Stimulated activated memory B cell treated with anti-CD40 and anti-IgM and Interleukin-4, amounts not matched to agents 10 μg/mL and 1 μg/mL and 100 μg/mL, for 72 hours (primary cell): ENCODE measurements at regions not wholly inside any gene's neighbourhood (a gene's known extent, or its start where the extent isn't known, plus 50 kb on each side); places are given as distances from the start of the nearest gene placed in this dataset.

Experiments
- ATAC-seq: fragments of 150-1000 bp; cut with Tn5 transposase; 2 replicates; pipeline ENCODE4 v1.10.0; 2021
- H3K27ac Mint-ChIP-seq: one replicate; pipeline ENCODE4 v1.8.0; 2022; ENCODE audit warnings: mild to moderate bottlenecking, mixed read lengths
- H3K27me3 Mint-ChIP-seq: one replicate; pipeline ENCODE4 v1.8.0; 2022; ENCODE audit warnings: mixed read lengths
- H3K36me3 Mint-ChIP-seq: one replicate; pipeline ENCODE4 v1.8.0; 2022; ENCODE audit warnings: mixed read lengths
- H3K4me1 Mint-ChIP-seq: one replicate; pipeline ENCODE4 v1.8.0; 2022; ENCODE audit warnings: mixed read lengths
- H3K4me3 Mint-ChIP-seq: one replicate; pipeline ENCODE4 v1.8.0; 2022; ENCODE audit warnings: mild to moderate bottlenecking, moderate library complexity, mixed read lengths
- H3K9me3 Mint-ChIP-seq: one replicate; pipeline ENCODE4 v1.8.0; 2022; ENCODE audit warnings: mixed read lengths

GRCh38 chr4:10347281-10347795 lies 109.9 kb downstream of the ZNF518B start:
- no peak overlapping the region for H3K27ac Mint-ChIP-seq
- no peaks in the 10 kb centered on the region for H3K27me3 Mint-ChIP-seq
- no peaks in the 10 kb centered on the region for H3K36me3 Mint-ChIP-seq
- no peaks in the 10 kb centered on the region for H3K9me3 Mint-ChIP-seq
- ATAC-seq: no peak
- H3K4me3 Mint-ChIP-seq: no peak overlapping the region
- H3K4me1 Mint-ChIP-seq: no peaks in the 10 kb centered on the region

GRCh38 chr4:10346023-10346422 lies 111.2 kb downstream of the ZNF518B start:
- no peak for ATAC-seq
- Mint-ChIP-seq H3K9me3 (no peaks in the 10 kb centered on the region), H3K36me3 (no peaks in the 10 kb centered on the region), H3K27me3 (no peaks in the 10 kb centered on the region), H3K27ac (no peak overlapping the region), H3K4me1 (no peaks in the 10 kb centered on the region), H3K4me3 (no peak overlapping the region)

- H3K27ac Mint-ChIP-seq: no peak overlapping the region
- H3K36me3 Mint-ChIP-seq: no peaks in the 10 kb centered on the region
- H3K4me1 Mint-ChIP-seq: no peaks in the 10 kb centered on the region
- H3K4me3 Mint-ChIP-seq: no peak overlapping the region
- H3K9me3 Mint-ChIP-seq: no peaks in the 10 kb centered on the region
- no peak for ATAC-seq
- H3K27me3 Mint-ChIP-seq: no peaks in the 10 kb centered on the region
Measured at GRCh38 chr4:10345381-10345784, 111.8 kb downstream of the ZNF518B start.

GRCh38 chr4:10344824-10345223 lies 112.4 kb downstream of the ZNF518B start:
- Mint-ChIP-seq H3K27ac (no peak overlapping the region), H3K27me3 (no peaks in the 10 kb centered on the region), H3K9me3 (no peaks in the 10 kb centered on the region), H3K4me1 (no peaks in the 10 kb centered on the region), H3K36me3 (no peaks in the 10 kb centered on the region), H3K4me3 (no peak overlapping the region)
- no peak for ATAC-seq

- H3K27me3 Mint-ChIP-seq: peaks cover 2% of the 10 kb centered on the region
- H3K36me3 Mint-ChIP-seq: no peaks in the 10 kb centered on the region
- ATAC-seq: no peak
- H3K9me3 Mint-ChIP-seq: no peaks in the 10 kb centered on the region
- no peak overlapping the region for H3K27ac Mint-ChIP-seq
- H3K4me1 Mint-ChIP-seq: no peaks in the 10 kb centered on the region
- no peak overlapping the region for H3K4me3 Mint-ChIP-seq
Measured at GRCh38 chr4:10343656-10344055, 113.6 kb downstream of the ZNF518B start.

GRCh38 chr4:10342866-10343265 lies 114.4 kb downstream of the ZNF518B start:
- H3K4me1 Mint-ChIP-seq: no peaks in the 10 kb centered on the region

GRCh38 chr4:10336471-10336870 lies 120.8 kb downstream of the ZNF518B start:
- H3K4me1 Mint-ChIP-seq: no peaks in the 10 kb centered on the region
- no peak overlapping the region for H3K4me3 Mint-ChIP-seq
- H3K27ac Mint-ChIP-seq: no peak overlapping the region
- H3K27me3 Mint-ChIP-seq: peaks cover 37% of the 10 kb centered on the region
- no peaks in the 10 kb centered on the region for H3K36me3 Mint-ChIP-seq
- no peak for ATAC-seq
- H3K9me3 Mint-ChIP-seq: no peaks in the 10 kb centered on the region

More at GRCh38 chr4:10342866-10343265, 114.4 kb downstream of the ZNF518B start:
- no peak for ATAC-seq
- Mint-ChIP-seq H3K4me3 (no peak overlapping the region), H3K36me3 (no peaks in the 10 kb centered on the region), H3K9me3 (no peaks in the 10 kb centered on the region), H3K27me3 (peaks cover 10% of the 10 kb centered on the region), H3K27ac (no peak overlapping the region)

GRCh38 chr4:10335050-10335449 lies 122.2 kb downstream of the ZNF518B start:
- no peaks in the 10 kb centered on the region for H3K4me1 Mint-ChIP-seq
- H3K27me3 Mint-ChIP-seq: peaks cover 37% of the 10 kb centered on the region
- H3K27ac Mint-ChIP-seq: no peak overlapping the region

GRCh38 chr4:10334506-10335028 lies 122.7 kb downstream of the ZNF518B start:
- no peak for ATAC-seq
- Mint-ChIP-seq H3K36me3 (no peaks in the 10 kb centered on the region), H3K9me3 (no peaks in the 10 kb centered on the region), H3K27ac (no peak overlapping the region), H3K4me1 (no peaks in the 10 kb centered on the region), H3K4me3 (no peak overlapping the region), H3K27me3 (peaks cover 37% of the 10 kb centered on the region)

More at GRCh38 chr4:10335050-10335449, 122.2 kb downstream of the ZNF518B start:
- no peak for ATAC-seq
- Mint-ChIP-seq H3K36me3 (no peaks in the 10 kb centered on the region), H3K4me3 (no peak overlapping the region), H3K9me3 (no peaks in the 10 kb centered on the region)

GRCh38 chr4:10333942-10334341 lies 123.3 kb downstream of the ZNF518B start:
- Mint-ChIP-seq H3K27ac (no peak overlapping the region), H3K4me3 (no peak overlapping the region), H3K27me3 (peaks cover 37% of the 10 kb centered on the region), H3K4me1 (no peaks in the 10 kb centered on the region), H3K9me3 (no peaks in the 10 kb centered on the region), H3K36me3 (no peaks in the 10 kb centered on the region)
- ATAC-seq: no peak

GRCh38 chr4:10326075-10326474 lies 131.2 kb downstream of the ZNF518B start:
- no peak for ATAC-seq
- Mint-ChIP-seq H3K4me1 (no peaks in the 10 kb centered on the region), H3K27me3 (peaks cover 5% of the 10 kb centered on the region), H3K9me3 (no peaks in the 10 kb centered on the region), H3K27ac (no peak overlapping the region), H3K36me3 (no peaks in the 10 kb centered on the region), H3K4me3 (no peak overlapping the region)

- Mint-ChIP-seq H3K27ac (no peak overlapping the region), H3K27me3 (peaks cover 4% of the 10 kb centered on the region), H3K36me3 (no peaks in the 10 kb centered on the region), H3K4me1 (no peaks in the 10 kb centered on the region), H3K4me3 (no peak overlapping the region), H3K9me3 (no peaks in the 10 kb centered on the region)
- ATAC-seq: no peak
Measured at GRCh38 chr4:10321931-10322330, 135.3 kb downstream of the ZNF518B start.

- H3K4me1 Mint-ChIP-seq: no peaks in the 10 kb centered on the region
- H3K27me3 Mint-ChIP-seq: no peaks in the 10 kb centered on the region
- H3K4me3 Mint-ChIP-seq: no peak overlapping the region
- no peak overlapping the region for H3K27ac Mint-ChIP-seq
- no peak for ATAC-seq
- no peaks in the 10 kb centered on the region for H3K36me3 Mint-ChIP-seq
- H3K9me3 Mint-ChIP-seq: no peaks in the 10 kb centered on the region
Measured at GRCh38 chr4:10320130-10320529, 137.1 kb downstream of the ZNF518B start.

- H3K27ac Mint-ChIP-seq: no peak overlapping the region
- H3K36me3 Mint-ChIP-seq: no peaks in the 10 kb centered on the region
- H3K4me1 Mint-ChIP-seq: no peaks in the 10 kb centered on the region
- no peak overlapping the region for H3K4me3 Mint-ChIP-seq
- H3K9me3 Mint-ChIP-seq: no peaks in the 10 kb centered on the region
- ATAC-seq: no peak
- H3K27me3 Mint-ChIP-seq: no peaks in the 10 kb centered on the region
Measured at GRCh38 chr4:10317345-10317744, 139.9 kb downstream of the ZNF518B start.

GRCh38 chr4:10316851-10317250 lies 140.4 kb downstream of the ZNF518B start:
- Mint-ChIP-seq H3K27ac (no peak overlapping the region), H3K27me3 (no peaks in the 10 kb centered on the region), H3K4me1 (no peaks in the 10 kb centered on the region), H3K9me3 (no peaks in the 10 kb centered on the region), H3K36me3 (no peaks in the 10 kb centered on the region), H3K4me3 (no peak overlapping the region)
- no peak for ATAC-seq

- Mint-ChIP-seq H3K4me3 (no peak overlapping the region), H3K27me3 (no peaks in the 10 kb centered on the region), H3K9me3 (no peaks in the 10 kb centered on the region), H3K36me3 (no peaks in the 10 kb centered on the region), H3K4me1 (no peaks in the 10 kb centered on the region), H3K27ac (no peak overlapping the region)
- ATAC-seq: no peak
Measured at GRCh38 chr4:10315638-10316037, 141.6 kb downstream of the ZNF518B start.

- no peaks in the 10 kb centered on the region for H3K27me3 Mint-ChIP-seq
- no peaks in the 10 kb centered on the region for H3K9me3 Mint-ChIP-seq
- H3K4me1 Mint-ChIP-seq: no peaks in the 10 kb centered on the region
- H3K27ac Mint-ChIP-seq: no peak overlapping the region
- H3K4me3 Mint-ChIP-seq: no peak overlapping the region
- no peaks in the 10 kb centered on the region for H3K36me3 Mint-ChIP-seq
- ATAC-seq: no peak
Measured at GRCh38 chr4:10312568-10312967, 144.7 kb downstream of the ZNF518B start.
